ENCODE measurements at regions not wholly inside any gene's neighbourhood (a gene's known extent, or its start where the extent isn't known, plus 50 kb on each side); places are given as distances from the start of the nearest gene placed in this dataset.

- H3K4me1 ChIP-seq (ENCODE audit: control insufficient read depth in 1 of 2, insufficient read depth in 2 of 2, low read length in 2 of 2), result peaks cover 13 to 21% of the 10 kb centered on the region in 2 donors
- no peak overlapping the region for H3K27ac ChIP-seq (ENCODE audit: low read depth in 1 of 2, low read length in 2 of 2)
- no peaks in the 10 kb centered on the region for H3K27me3 ChIP-seq (ENCODE audit: control insufficient read depth in 2 of 2, insufficient read depth in 2 of 2, low read length in 2 of 2)
- WGBS (ENCODE audit: insufficient coverage), result no CpG with 5 or more reads among the region's 1 CpG
- H2AFZ ChIP-seq (ENCODE audit: insufficient read depth, low read depth, low read length, poor library complexity, severe bottlenecking), result no peak overlapping the region
- no peak overlapping the region for H3K9ac ChIP-seq (ENCODE audit: insufficient read depth, low read length, poor library complexity, severe bottlenecking)
- H3K27ac Mint-ChIP-seq, result no peak overlapping the region
- intact Hi-C loops (cut with micrococcal nuclease), result no loop called here
- no peaks in the 10 kb centered on the region for H3K9me3 ChIP-seq (replicated peaks in 1 of 2; ENCODE audit: control insufficient read depth in 1 of 2, insufficient read depth in 1 of 2, low read length in 2 of 2)
- H3K4me3 Mint-ChIP-seq, result no peak overlapping the region
- H3K4me1 Mint-ChIP-seq, result peaks cover 28% of the 10 kb centered on the region
- H3K4me2 ChIP-seq (replicated peaks; ENCODE audit: extremely low read depth, low read length, poor library complexity, severe bottlenecking), result no peak overlapping the region
- peaks cover 0 to 4% (median 0%) of the 10 kb centered on the region in 7 donors for H3K9me3 Mint-ChIP-seq
- no peaks in the 10 kb centered on the region for H3K36me3 ChIP-seq (replicated peaks in 1 of 2; ENCODE audit: control insufficient read depth in 1 of 2, insufficient read depth in 2 of 2, low read length in 2 of 2)
- TF ChIP-seq CTCF (IDR thresholded peaks at IDR 0.05), result no peak
- H3K27me3 Mint-ChIP-seq (ENCODE audit: low read depth in 3 of 3), result no peaks in the 10 kb centered on the region
- DNase-seq, result no peak
- H3K36me3 Mint-ChIP-seq, result no peaks in the 10 kb centered on the region
- no peaks in the 10 kb centered on the region for H4K20me1 ChIP-seq (ENCODE audit: insufficient read depth, low read length)
- H3K79me2 ChIP-seq (ENCODE audit: insufficient read depth, low read length), result no peaks in the 10 kb centered on the region
- H3K4me3 ChIP-seq (replicated peaks in 1 of 3; ENCODE audit: low read depth in 2 of 3, low read length in 3 of 3), result no peak overlapping the region
Observed at GRCh38 chr5:120088836-120089235, 375.3 kb upstream of the PRR16 start.

- H3K4me2 ChIP-seq (replicated peaks; ENCODE audit: extremely low read depth, low read length, poor library complexity, severe bottlenecking), result no peak overlapping the region
- no peaks in the 10 kb centered on the region for H4K20me1 ChIP-seq (ENCODE audit: insufficient read depth, low read length)
- WGBS (ENCODE audit: insufficient coverage), result no CpG with 5 or more reads among the region's 3 CpGs
- Mint-ChIP-seq H3K4me1 (peaks cover 42% of the 10 kb centered on the region), H3K36me3 (no peaks in the 10 kb centered on the region), H3K4me3 (no peak overlapping the region), H3K9me3 (peaks cover 0 to 4% (median 0%) of the 10 kb centered on the region in 7 donors), H3K27me3 (ENCODE audit: low read depth in 3 of 3) (no peaks in the 10 kb centered on the region), H3K27ac (no peak overlapping the region)
- H2AFZ ChIP-seq (ENCODE audit: insufficient read depth, low read depth, low read length, poor library complexity, severe bottlenecking), result no peak overlapping the region
- no peaks in the 10 kb centered on the region for H3K79me2 ChIP-seq (ENCODE audit: insufficient read depth, low read length)
- DNase-seq, result no peak
- no peak for TF ChIP-seq CTCF (IDR thresholded peaks at IDR 0.05)
- no peaks in the 10 kb centered on the region for H3K9me3 ChIP-seq (replicated peaks in 1 of 2; ENCODE audit: control insufficient read depth in 1 of 2, insufficient read depth in 1 of 2, low read length in 2 of 2)
- H3K27ac ChIP-seq (ENCODE audit: low read depth in 1 of 2, low read length in 2 of 2), result no peak overlapping the region
- intact Hi-C loops (cut with micrococcal nuclease), result no loop called here
- no peaks in the 10 kb centered on the region for H3K36me3 ChIP-seq (replicated peaks in 1 of 2; ENCODE audit: control insufficient read depth in 1 of 2, insufficient read depth in 2 of 2, low read length in 2 of 2)
- no peak overlapping the region for H3K4me3 ChIP-seq (replicated peaks in 1 of 3; ENCODE audit: low read depth in 2 of 3, low read length in 3 of 3)
- peaks cover 19 to 28% of the 10 kb centered on the region in 2 donors for H3K4me1 ChIP-seq (ENCODE audit: control insufficient read depth in 1 of 2, insufficient read depth in 2 of 2, low read length in 2 of 2)
- no peak overlapping the region for H3K9ac ChIP-seq (ENCODE audit: insufficient read depth, low read length, poor library complexity, severe bottlenecking)
- no peaks in the 10 kb centered on the region for H3K27me3 ChIP-seq (ENCODE audit: control insufficient read depth in 2 of 2, insufficient read depth in 2 of 2, low read length in 2 of 2)
Observed at GRCh38 chr5:120091376-120091948, 372.6 kb upstream of the PRR16 start.
